Endothelial cell of umbilical vein (primary cell): ENCODE measurements at regions not wholly inside any gene's neighbourhood (a gene's known extent, or its start where the extent isn't known, plus 50 kb on each side); places are given as distances from the start of the nearest gene placed in this dataset.
A peak's percentile ranks its signal among the peaks of the same experiment; 100 is the strongest.

Source experiments
- BruUV-seq: library from RNA; stranded (reverse); fragments of 400-500 nt; replicated peaks from 2 replicates; lab custom pipeline; 2021; lab: Mats Ljungman, UMichigan
- CTCF ChIA-PET: fragments of 300-600, 350-600 bp; sonication (Branson Sonifier 250); formaldehyde crosslinking; loops from one replicate; lab custom pipeline; 2021; ENCODE audit warnings: antibody characterized with exemption, inconsistent platforms; lab: Charles Lee
- POLR2A ChIA-PET: fragments of 300-600, 350-600 bp; sonication (Branson Sonifier 250); formaldehyde crosslinking; loops from one replicate; lab custom pipeline; 2021; ENCODE audit warnings: antibody characterized with exemption, inconsistent platforms; lab: Charles Lee
- DNase-seq: peaks from one replicate; pipeline ENCODE4 v3.0.0-alpha.2; 2011; ENCODE audit warnings: low read depth, low spot score
- FAIRE-seq: peaks from 2 replicates; lab custom pipeline; 2011; peaks lifted over from hg19 to GRCh38; lab: Jason Lieb, UNC
- H2AFZ ChIP-seq: 2 replicates; pipeline ENCODE4 v1.6.0; 2012; ENCODE audit warnings: low read depth, low read length, control low read depth, inconsistent platforms
- H3K27ac ChIP-seq: 2 replicates; pipeline ENCODE4 v1.5.1; 2011; ENCODE audit warnings: low read depth, mild to moderate bottlenecking, control low read depth, low read length, moderate library complexity; ENCODE audit not compliant: insufficient read depth
- H3K27me3 ChIP-seq, 2 experiments: 2 replicates each; pipeline versions ENCODE4 v1.6.0 to v1.6.1; 2011; ENCODE audit warnings: low read length in 2 of 2, mixed read lengths in 1 of 2; ENCODE audit not compliant: control insufficient read depth in 2 of 2, insufficient read depth in 2 of 2
- H3K36me3 ChIP-seq, 2 experiments: 2 replicates in 1 of 2; 3 replicates in 1 of 2; pipeline ENCODE4 v1.5.1; 2011; ENCODE audit warnings: low read length in 2 of 2, mild to moderate bottlenecking in 1 of 2, moderate library complexity in 1 of 2; ENCODE audit not compliant: control insufficient read depth in 2 of 2, insufficient read depth in 2 of 2; ENCODE audit errors: extremely low read depth in 1 of 2
- H3K4me1 ChIP-seq: 3 replicates; pipeline ENCODE4 v1.5.1; 2011; ENCODE audit warnings: mild to moderate bottlenecking, low read length; ENCODE audit not compliant: control insufficient read depth, insufficient read depth; ENCODE audit errors: extremely low read depth
- H3K4me2 ChIP-seq: 2 replicates; pipeline ENCODE4 v1.6.1; 2011; ENCODE audit warnings: low read length, control low read depth, mixed read lengths; ENCODE audit not compliant: insufficient read depth
- H3K4me3 ChIP-seq, 3 experiments: fragments of 200-600 bp in 1 of 3; sonication (generic), shearing (Covaris generic) in 1 of 3; replicated peaks in 1 of 3; 2 replicates each; pipeline ENCODE4 v1.5.1; 2011 to 2016; ENCODE audit warnings: control low read depth in 3 of 3, low read length in 3 of 3, mild to moderate bottlenecking in 2 of 3, inconsistent platforms in 1 of 3, low read depth in 1 of 3, moderate library complexity in 1 of 3; ENCODE audit not compliant: insufficient read depth in 1 of 3
- H3K79me2 ChIP-seq: 2 replicates; pipeline ENCODE4 v1.6.0; 2012; ENCODE audit warnings: low read length, inconsistent platforms; ENCODE audit not compliant: control insufficient read depth, insufficient read depth
- H3K9ac ChIP-seq: replicated peaks from 2 replicates; pipeline ENCODE3; 2011; ENCODE audit warnings: low read length, control low read depth; ENCODE audit not compliant: insufficient read depth; ENCODE audit errors: extremely low read depth
- H3K9me1 ChIP-seq: replicated peaks from 3 replicates; pipeline ENCODE4 v1.6.0; 2011; ENCODE audit warnings: mild to moderate bottlenecking, low read length; ENCODE audit not compliant: control insufficient read depth, insufficient read depth; ENCODE audit errors: extremely low read depth
- H3K9me3 ChIP-seq: replicated peaks from 2 replicates; pipeline ENCODE4 v1.5.1; 2012; ENCODE audit warnings: low read length, inconsistent platforms; ENCODE audit not compliant: control insufficient read depth, insufficient read depth
- H4K20me1 ChIP-seq: replicated peaks from 2 replicates; pipeline ENCODE3; 2011; ENCODE audit warnings: mild to moderate bottlenecking, low read length; ENCODE audit not compliant: control insufficient read depth, insufficient read depth; ENCODE audit errors: extremely low read depth
- EZH2 ChIP-seq: IDR thresholded peaks from 2 replicates; pipeline ENCODE4 v1.6.1; 2012; ENCODE audit warnings: borderline replicate concordance, low read depth, mild to moderate bottlenecking, moderate library complexity, low read length, inconsistent platforms; ENCODE audit not compliant: severe bottlenecking
- FOS ChIP-seq: IDR thresholded peaks from 2 replicates; pipeline ENCODE4 v1.6.1; 2011; ENCODE audit warnings: mild to moderate bottlenecking, low read length, moderate library complexity, borderline replicate concordance; ENCODE audit not compliant: insufficient read depth
- JUN ChIP-seq: IDR thresholded peaks from 2 replicates; pipeline ENCODE4 v1.6.1; 2011; ENCODE audit warnings: borderline replicate concordance, low read depth; ENCODE audit not compliant: insufficient read length, insufficient read depth
- POLR2A ChIP-seq: IDR thresholded peaks from 2 replicates; pipeline ENCODE4 v1.6.1; 2012; ENCODE audit warnings: low read depth, mild to moderate bottlenecking, control low read depth, low read length
- dilution Hi-C: fragments of 300-500 bp; cut with MboI; formaldehyde crosslinking; loops from one replicate; pipeline ENCODE4 v1.15.0; 2019; ENCODE audit warnings: low sequenced_read_pairs; ENCODE audit not compliant: extremely low pct_ligation_motif_present
- intact Hi-C: fragments of 100-400 bp; cut with micrococcal nuclease; formaldehyde crosslinking; loops from one replicate; pipeline ENCODE4 v1.10.0; 2022

GRCh38 chrX:109822861-109823260 lies 89.8 kb upstream of the ACSL4 start:
- Histone ChIP-seq H3K27me3 (no peaks in the 10 kb centered on the region), H3K27ac (no peak overlapping the region), H3K9ac (no peak overlapping the region), H2AFZ (peak overlapping the region; percentile 45), H3K4me1 (peaks cover 12% of the 10 kb centered on the region), H3K9me1 (no peaks in the 10 kb centered on the region), H3K36me3 (no peaks in the 10 kb centered on the region), H3K79me2 (no peaks in the 10 kb centered on the region), H4K20me1 (no peaks in the 10 kb centered on the region), H3K4me2 (peak overlapping the region; percentile 30), H3K4me3 (no peak overlapping the region), H3K9me3 (no peaks in the 10 kb centered on the region)
- intact Hi-C loops (no loop called here), dilution Hi-C loops (no loop called here)
- ChIA-PET CTCF (interaction anchor here (2.3 kb wide), 1 partner anchor 34 kb away, joined by 9 read pairs; no protein-coding TSS in a partner anchor), POLR2A (interaction anchor here (0.6 kb wide), 1 partner anchor 34 kb away, joined by 3 read pairs; no protein-coding TSS in a partner anchor)
- no TSS peak for BruUV-seq
- DNase-seq (peak; percentile 39), FAIRE-seq (peak; percentile 54)
- TF ChIP-seq EZH2 (no peak), JUN (no peak), POLR2A (no peak), FOS (peak; percentile 47)

DNA sequence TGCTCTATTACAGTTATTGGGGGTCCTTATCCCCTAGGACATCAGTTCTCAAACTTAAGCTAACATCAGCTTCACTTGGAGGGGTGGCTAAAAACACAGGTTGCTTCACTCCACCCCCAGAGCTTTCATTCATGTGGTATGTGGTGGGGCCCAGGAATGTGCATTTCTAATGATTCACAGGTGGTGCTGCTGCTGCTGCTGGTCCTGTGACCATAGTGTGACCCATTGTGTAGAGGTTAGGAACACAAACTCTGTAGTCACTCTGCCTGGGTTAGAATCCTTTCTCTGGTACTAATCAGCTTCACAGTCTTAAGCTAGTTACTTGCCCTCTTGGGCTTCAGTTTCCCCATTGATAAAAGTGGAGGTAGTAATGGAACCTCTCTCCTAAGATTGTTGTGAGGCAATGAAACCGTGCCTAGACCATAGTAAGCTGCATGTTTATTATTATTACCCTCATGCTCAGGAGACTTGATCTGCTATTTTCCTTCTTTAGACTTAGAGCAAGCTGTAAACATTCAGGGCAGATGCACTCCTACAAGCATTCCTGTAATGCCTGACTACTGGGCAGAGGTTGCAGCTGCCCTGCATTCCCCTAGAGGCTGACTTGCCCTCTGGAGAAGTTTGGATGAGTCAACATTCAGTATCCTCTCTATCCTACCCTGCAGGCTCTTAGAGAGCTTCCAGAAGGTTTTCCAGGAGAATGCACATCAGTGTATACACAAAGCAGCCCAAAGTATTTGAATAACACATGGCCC lies 94.1 kb upstream of the ACSL4 start:
- H4K20me1 ChIP-seq = no peaks in the 10 kb centered on the region
- no peak overlapping the region for H3K9ac ChIP-seq
- FAIRE-seq = peak; percentile 76
- DNase-seq = no peak
- dilution Hi-C loops (no loop called here), intact Hi-C loops (no loop called here)
- H3K4me1 ChIP-seq = peaks cover 12% of the 10 kb centered on the region
- H3K4me3 ChIP-seq = no peak overlapping the region
- H3K4me2 ChIP-seq = no peak overlapping the region
- H3K9me3 ChIP-seq = no peaks in the 10 kb centered on the region
- no peak overlapping the region for H2AFZ ChIP-seq
- H3K36me3 ChIP-seq = no peaks in the 10 kb centered on the region
- ChIA-PET POLR2A (no interaction called here), CTCF (interaction anchor here (1.0 to 2.5 kb wide), 4 partner anchors 15 to 115 kb away, joined by 3 to 11 read pairs (median 4); no protein-coding TSS in a partner anchor)
- H3K79me2 ChIP-seq = no peaks in the 10 kb centered on the region
- H3K9me1 ChIP-seq = no peaks in the 10 kb centered on the region
- no peaks in the 10 kb centered on the region for H3K27me3 ChIP-seq
- no TSS peak for BruUV-seq
- no peak overlapping the region for H3K27ac ChIP-seq
- TF ChIP-seq EZH2 = no peak
